ENCODE measurements at regions not wholly inside any gene's neighbourhood (a gene's known extent, or its start where the extent isn't known, plus 50 kb on each side); places are given as distances from the start of the nearest gene placed in this dataset.

- Histone ChIP-seq H3K9me3 (replicated peaks in 1 of 2; ENCODE audit: control insufficient read depth in 1 of 2, insufficient read depth in 1 of 2, low read length in 2 of 2) (peaks cover 4 to 10% of the 10 kb centered on the region in 2 donors), H3K4me1 (ENCODE audit: control insufficient read depth in 1 of 2, insufficient read depth in 2 of 2, low read length in 2 of 2) (no peaks in the 10 kb centered on the region), H3K36me3 (replicated peaks in 1 of 2; ENCODE audit: control insufficient read depth in 1 of 2, insufficient read depth in 2 of 2, low read length in 2 of 2) (no peaks in the 10 kb centered on the region), H4K20me1 (ENCODE audit: insufficient read depth, low read length) (no peaks in the 10 kb centered on the region), H2AFZ (ENCODE audit: insufficient read depth, low read depth, low read length, poor library complexity, severe bottlenecking) (no peak overlapping the region), H3K27ac (ENCODE audit: low read depth in 1 of 2, low read length in 2 of 2) (no peak overlapping the region), H3K9ac (ENCODE audit: insufficient read depth, low read length, poor library complexity, severe bottlenecking) (no peak overlapping the region), H3K4me2 (replicated peaks; ENCODE audit: extremely low read depth, low read length, poor library complexity, severe bottlenecking) (no peak overlapping the region), H3K4me3 (replicated peaks in 1 of 3; ENCODE audit: low read depth in 2 of 3, low read length in 3 of 3) (no peak overlapping the region), H3K27me3 (ENCODE audit: control insufficient read depth in 2 of 2, insufficient read depth in 2 of 2, low read length in 2 of 2) (no peaks in the 10 kb centered on the region), H3K79me2 (ENCODE audit: insufficient read depth, low read length) (no peaks in the 10 kb centered on the region)
- DNase-seq, result no peak
- intact Hi-C loops (cut with micrococcal nuclease), result no loop called here
- H3K4me3 Mint-ChIP-seq, result no peak overlapping the region
- peaks cover 0 to 3% (median 0%) of the 10 kb centered on the region in 3 donors for H3K27me3 Mint-ChIP-seq (ENCODE audit: low read depth in 3 of 3)
- no peak for TF ChIP-seq CTCF (IDR thresholded peaks at IDR 0.05)
- WGBS (ENCODE audit: insufficient coverage), result 100% methylated on average over 1 of the region's 1 CpG
- H3K9me3 Mint-ChIP-seq, result peaks cover 6 to 23% (median 12%) of the 10 kb centered on the region in 7 donors
- no peak overlapping the region for H3K27ac Mint-ChIP-seq
- no peaks in the 10 kb centered on the region for H3K4me1 Mint-ChIP-seq
- no peaks in the 10 kb centered on the region for H3K36me3 Mint-ChIP-seq
Observed at GRCh38 chr5:165508286-165508685, 2002.9 kb downstream of the MAT2B start.

GRCh38 chr5:165508861-165509260 lies 2003.4 kb downstream of the MAT2B start:
- Histone ChIP-seq H3K9me3 (replicated peaks in 1 of 2; ENCODE audit: control insufficient read depth in 1 of 2, insufficient read depth in 1 of 2, low read length in 2 of 2) (peaks cover 7 to 10% of the 10 kb centered on the region in 2 donors), H3K27me3 (ENCODE audit: control insufficient read depth in 2 of 2, insufficient read depth in 2 of 2, low read length in 2 of 2) (no peaks in the 10 kb centered on the region), H3K4me1 (ENCODE audit: control insufficient read depth in 1 of 2, insufficient read depth in 2 of 2, low read length in 2 of 2) (no peaks in the 10 kb centered on the region), H2AFZ (ENCODE audit: insufficient read depth, low read depth, low read length, poor library complexity, severe bottlenecking) (no peak overlapping the region), H3K4me2 (replicated peaks; ENCODE audit: extremely low read depth, low read length, poor library complexity, severe bottlenecking) (no peak overlapping the region), H3K4me3 (replicated peaks in 1 of 3; ENCODE audit: low read depth in 2 of 3, low read length in 3 of 3) (no peak overlapping the region), H4K20me1 (ENCODE audit: insufficient read depth, low read length) (no peaks in the 10 kb centered on the region), H3K27ac (ENCODE audit: low read depth in 1 of 2, low read length in 2 of 2) (no peak overlapping the region), H3K9ac (ENCODE audit: insufficient read depth, low read length, poor library complexity, severe bottlenecking) (no peak overlapping the region), H3K36me3 (replicated peaks in 1 of 2; ENCODE audit: control insufficient read depth in 1 of 2, insufficient read depth in 2 of 2, low read length in 2 of 2) (no peaks in the 10 kb centered on the region), H3K79me2 (ENCODE audit: insufficient read depth, low read length) (no peaks in the 10 kb centered on the region)
- Mint-ChIP-seq H3K27me3 (ENCODE audit: low read depth in 3 of 3) (peaks cover 0 to 3% (median 0%) of the 10 kb centered on the region in 3 donors), H3K27ac (no peak overlapping the region), H3K4me3 (no peak overlapping the region), H3K36me3 (no peaks in the 10 kb centered on the region), H3K9me3 (peaks cover 6 to 27% (median 12%) of the 10 kb centered on the region in 7 donors), H3K4me1 (no peaks in the 10 kb centered on the region)
- DNase-seq, result no peak
- no peak for TF ChIP-seq CTCF (IDR thresholded peaks at IDR 0.05)
- intact Hi-C loops (cut with micrococcal nuclease), result no loop called here

Measured in CD14-positive monocyte (primary cell).